Epithelial cell of esophagus (primary cell): ENCODE measurements at regions not wholly inside any gene's neighbourhood (a gene's known extent, or its start where the extent isn't known, plus 50 kb on each side); places are given as distances from the start of the nearest gene placed in this dataset.

Source experiments
- DNase-seq: peaks from one replicate; pipeline ENCODE4 v3.0.0; 2010; ENCODE audit warnings: low read depth
- H3K4me3 ChIP-seq: 2 replicates; pipeline ENCODE4 v1.5.1; 2011; ENCODE audit warnings: mild to moderate bottlenecking, low read length, control low read depth
- CTCF ChIP-seq: IDR thresholded peaks from 2 replicates; pipeline ENCODE4 v1.5.1; 2011; ENCODE audit warnings: low read depth, mild to moderate bottlenecking, low read length, control low read depth, inconsistent platforms; ENCODE audit not compliant: insufficient read depth; ENCODE audit errors: missing control alignments

- DNase-seq = peak; percentile 77
- TF ChIP-seq CTCF = no peak
- no peak overlapping the region for H3K4me3 ChIP-seq
These were observed 605.1 kb upstream of the KLF4 start for GRCh38 chr9:108094676-108094993.

- DNase-seq = peak; percentile 80
- TF ChIP-seq CTCF = no peak
- no peak overlapping the region for H3K4me3 ChIP-seq
These were observed 604.5 kb upstream of the KLF4 start for GRCh38 chr9:108093773-108094675.

GRCh38 chr9:108088916-108089315 is 599.3 kb upstream of the KLF4 start:
- TF ChIP-seq CTCF = no peak
- H3K4me3 ChIP-seq = no peak overlapping the region
- no peak for DNase-seq

- TF ChIP-seq CTCF = no peak
- H3K4me3 ChIP-seq = no peak overlapping the region
- peak; percentile 15 for DNase-seq
These were observed 598.2 kb upstream of the KLF4 start for GRCh38 chr9:108087781-108088180.

- no peak for TF ChIP-seq CTCF
- no peak overlapping the region for H3K4me3 ChIP-seq
- no peak for DNase-seq
These were observed 597.1 kb upstream of the KLF4 start for GRCh38 chr9:108086624-108087023.

- no peak overlapping the region for H3K4me3 ChIP-seq
- no peak for TF ChIP-seq CTCF
- no peak for DNase-seq
These were observed 595.7 kb upstream of the KLF4 start for GRCh38 chr9:108085294-108085693.
